Stimulated activated CD4-positive, alpha-beta T cell treated with anti-CD3 and anti-CD28 coated beads, Interleukin-15, amount 100 ng/mL, for 1 hour (primary cell): ENCODE measurements at regions not wholly inside any gene's neighbourhood (a gene's known extent, or its start where the extent isn't known, plus 50 kb on each side); places are given as distances from the start of the nearest gene placed in this dataset.

Source experiments
- DNase-seq, 2 donors: peaks; one replicate each; pipeline ENCODE4 v3.0.0-alpha.2; 2020; ENCODE audit warnings: low read depth in 1 of 2, low spot score in 1 of 2

DNA sequence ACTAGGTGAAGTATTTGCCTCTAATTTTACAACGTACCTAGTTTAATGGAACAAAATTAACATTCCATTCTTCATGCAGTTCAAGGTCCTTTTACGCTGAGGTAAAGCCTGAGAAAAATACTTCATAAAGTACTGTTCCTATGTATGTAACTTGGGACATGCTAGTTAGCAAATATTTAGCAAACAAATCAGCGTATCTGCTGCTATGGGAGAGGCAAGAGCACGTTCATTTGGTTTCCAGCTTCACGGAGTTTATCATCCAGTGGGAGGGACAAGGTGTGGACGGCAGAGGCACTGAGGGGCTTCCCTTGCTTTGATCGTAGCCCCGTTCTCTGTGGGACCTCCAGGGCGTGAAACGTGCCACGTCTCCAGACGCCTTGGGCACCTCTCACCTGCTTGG, 248.8 kb downstream of the IRS2 start:
- no peak for DNase-seq

DNA sequence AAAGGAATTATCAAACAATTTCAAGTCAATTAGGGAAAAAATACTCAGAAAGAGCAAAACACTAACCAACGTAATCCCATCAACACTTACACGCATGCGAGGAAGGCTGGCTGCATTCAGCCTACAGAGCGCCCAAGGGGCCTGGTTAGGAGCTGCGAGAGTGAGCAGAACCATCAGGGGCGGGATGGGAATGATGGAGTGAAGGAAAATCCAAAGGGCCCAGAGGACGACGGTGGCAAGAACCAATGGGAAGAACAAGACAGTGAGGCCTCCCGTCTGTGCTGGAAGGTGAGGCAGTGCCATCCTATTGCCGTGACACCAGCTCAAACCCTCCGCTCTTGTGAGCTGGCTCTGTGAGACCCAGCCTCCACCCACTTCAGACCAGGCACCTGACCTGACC, 253.0 kb downstream of the IRS2 start:
- DNase-seq = no peak

- DNase-seq = no peak
Measured at GRCh38 chr13:109529964-109530363, 256.4 kb downstream of the IRS2 start.

DNA sequence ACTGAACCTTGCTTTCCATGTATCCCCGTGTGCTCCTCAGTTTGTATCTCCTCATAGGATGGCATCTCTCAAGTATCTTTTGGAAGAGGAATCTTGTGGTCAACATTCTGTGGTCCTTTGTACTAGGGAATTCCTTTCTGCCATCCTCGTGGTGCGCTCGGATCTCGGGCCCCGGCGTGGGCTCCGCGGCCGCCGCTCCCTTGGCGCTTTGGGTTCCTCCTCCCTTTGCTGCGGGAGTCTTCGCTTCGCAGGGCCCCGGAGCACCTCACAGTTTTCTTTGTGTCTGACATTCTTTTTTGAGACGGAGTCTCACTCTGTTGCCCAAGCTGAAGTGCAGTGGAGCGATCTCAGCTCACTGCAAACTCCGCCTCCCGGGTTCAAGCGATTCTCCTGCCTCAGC, 264.7 kb downstream of the IRS2 start:
- no peak for DNase-seq

DNA sequence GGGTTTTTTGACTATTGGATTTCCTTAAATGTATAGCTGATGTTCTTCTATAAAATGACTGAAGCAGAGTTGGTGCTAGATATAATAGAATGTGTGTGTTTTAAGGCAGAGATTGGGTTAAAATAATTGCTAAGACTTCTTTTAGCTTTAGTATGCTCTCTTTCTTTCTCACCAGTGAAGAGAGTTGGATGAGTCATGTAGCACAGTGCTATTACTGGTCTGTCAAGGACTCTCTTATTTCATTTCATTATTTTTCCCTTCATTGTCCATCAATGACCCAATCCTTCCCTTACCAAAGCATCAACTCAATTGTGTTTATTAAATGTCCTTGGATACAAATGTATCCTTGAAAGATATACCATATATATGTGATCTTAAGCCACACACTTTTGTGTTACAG, 268.9 kb downstream of the IRS2 start:
- DNase-seq = no peak

GRCh38 chr13:109516186-109516585, 270.2 kb downstream of the IRS2 start:
- DNase-seq = no peak

GRCh38 chr13:109510013-109510412, 276.4 kb downstream of the IRS2 start:
- DNase-seq = no peak

DNA sequence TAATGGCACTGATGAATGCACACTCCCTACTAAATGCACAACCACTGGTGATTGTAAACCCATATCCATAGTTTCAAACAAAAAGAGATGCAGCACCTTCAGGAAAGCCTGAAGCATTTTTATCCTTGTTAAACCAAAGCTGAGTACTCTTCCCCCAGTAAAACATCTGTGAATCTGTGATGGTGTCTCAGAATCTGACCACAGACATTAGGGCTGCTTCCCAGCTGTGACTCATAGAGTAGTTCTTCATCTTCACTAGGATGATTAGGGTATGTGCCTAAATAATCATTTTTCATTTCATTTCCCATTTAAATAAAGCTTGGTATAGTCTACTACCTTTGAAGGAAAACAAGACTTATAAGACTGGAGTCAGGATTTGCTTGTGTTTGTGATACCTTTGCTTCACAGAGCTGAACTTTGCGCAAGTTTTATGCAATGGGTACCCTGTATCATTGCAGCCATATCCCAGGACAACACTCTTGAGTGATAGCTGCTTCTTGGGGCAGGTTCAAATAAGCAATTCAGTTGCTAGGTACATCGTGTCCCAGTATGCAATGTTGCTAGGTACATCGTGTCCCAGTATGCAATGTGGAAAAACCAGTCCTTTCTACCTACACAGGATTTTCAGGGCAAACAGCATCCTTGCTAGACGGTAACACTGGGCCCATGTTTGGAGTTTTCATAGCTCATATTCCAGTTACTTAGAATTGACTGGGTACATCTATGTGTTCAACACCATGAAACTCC, 277.1 kb downstream of the IRS2 start:
- no peak for DNase-seq

DNA sequence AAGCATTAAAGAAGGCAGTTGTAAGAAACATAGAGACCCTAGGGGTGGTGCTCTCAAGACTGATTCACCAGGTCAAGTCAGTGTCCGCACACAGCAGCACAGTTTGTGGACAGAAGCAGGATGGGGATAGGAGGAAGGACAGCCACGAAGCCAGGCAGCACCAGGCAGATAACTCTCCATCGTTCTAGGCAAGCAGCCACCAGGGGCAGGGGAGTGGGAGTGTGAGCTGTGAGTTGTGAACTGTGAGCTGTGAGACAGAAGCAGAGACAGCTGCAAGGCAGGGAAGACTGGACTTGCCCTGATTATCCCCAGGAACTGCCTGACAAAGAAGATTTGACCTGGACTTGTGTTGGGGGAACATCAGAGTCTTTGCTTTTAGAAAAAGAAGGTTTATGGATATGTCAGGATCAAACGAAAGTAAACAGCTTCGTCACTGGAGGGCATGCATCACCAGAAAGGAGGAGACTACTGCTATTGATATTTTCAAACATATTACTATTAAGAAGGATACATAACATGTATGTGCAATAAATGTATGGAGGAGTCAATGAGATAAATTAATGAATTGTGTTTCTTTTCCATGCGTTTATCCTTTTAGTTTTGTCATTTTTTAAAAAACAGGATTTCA, 286.1 kb downstream of the IRS2 start:
- no peak for DNase-seq

DNA sequence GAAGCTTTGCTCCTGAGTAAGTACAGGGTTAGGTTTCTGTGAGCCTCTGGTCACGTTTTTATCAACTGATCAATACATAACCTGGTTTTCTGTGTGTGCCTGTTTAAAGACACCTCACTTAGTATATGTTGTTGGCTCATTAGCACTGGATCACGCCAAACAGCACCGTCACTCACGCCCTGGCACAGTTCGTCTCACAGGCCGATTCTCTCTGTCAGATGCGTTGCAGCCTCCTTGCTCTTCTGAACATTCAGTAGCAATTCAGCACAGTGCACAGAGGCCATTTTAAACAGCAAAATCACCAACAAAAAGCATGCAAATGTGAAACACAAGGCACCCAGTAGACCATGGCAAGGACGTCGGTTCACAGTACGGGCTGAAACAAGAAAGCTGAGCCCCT, 288.5 kb downstream of the IRS2 start:
- no peak for DNase-seq

GRCh38 chr13:109496216-109496615, 290.2 kb downstream of the IRS2 start:
- no peak for DNase-seq

GRCh38 chr13:109494925-109495369, 291.4 kb downstream of the IRS2 start:
- DNase-seq = no peak

- no peak for DNase-seq
Measured at GRCh38 chr13:109485136-109485794, 301.1 kb downstream of the IRS2 start.

- no peak for DNase-seq
Measured at GRCh38 chr13:109483284-109483683, 303.1 kb downstream of the IRS2 start.

DNA sequence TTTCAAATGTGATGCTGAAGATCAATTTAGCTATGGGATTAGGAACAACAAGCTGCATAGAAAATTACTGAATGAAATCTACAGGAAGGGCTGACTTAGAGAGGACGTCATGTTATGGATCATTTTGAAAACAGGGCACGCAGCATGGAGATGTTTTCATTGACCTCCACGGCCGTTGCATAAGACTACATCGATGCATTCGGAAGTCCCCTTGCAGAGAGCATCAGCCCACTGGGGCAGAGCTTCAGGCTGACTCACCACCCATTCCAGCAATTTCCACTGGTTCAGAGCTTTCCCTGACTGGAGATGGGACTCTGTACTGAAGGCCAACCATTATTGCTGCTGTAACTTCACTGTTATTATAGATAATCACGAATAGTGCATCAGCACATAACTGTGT, 305.3 kb downstream of the IRS2 start:
- no peak for DNase-seq

DNA sequence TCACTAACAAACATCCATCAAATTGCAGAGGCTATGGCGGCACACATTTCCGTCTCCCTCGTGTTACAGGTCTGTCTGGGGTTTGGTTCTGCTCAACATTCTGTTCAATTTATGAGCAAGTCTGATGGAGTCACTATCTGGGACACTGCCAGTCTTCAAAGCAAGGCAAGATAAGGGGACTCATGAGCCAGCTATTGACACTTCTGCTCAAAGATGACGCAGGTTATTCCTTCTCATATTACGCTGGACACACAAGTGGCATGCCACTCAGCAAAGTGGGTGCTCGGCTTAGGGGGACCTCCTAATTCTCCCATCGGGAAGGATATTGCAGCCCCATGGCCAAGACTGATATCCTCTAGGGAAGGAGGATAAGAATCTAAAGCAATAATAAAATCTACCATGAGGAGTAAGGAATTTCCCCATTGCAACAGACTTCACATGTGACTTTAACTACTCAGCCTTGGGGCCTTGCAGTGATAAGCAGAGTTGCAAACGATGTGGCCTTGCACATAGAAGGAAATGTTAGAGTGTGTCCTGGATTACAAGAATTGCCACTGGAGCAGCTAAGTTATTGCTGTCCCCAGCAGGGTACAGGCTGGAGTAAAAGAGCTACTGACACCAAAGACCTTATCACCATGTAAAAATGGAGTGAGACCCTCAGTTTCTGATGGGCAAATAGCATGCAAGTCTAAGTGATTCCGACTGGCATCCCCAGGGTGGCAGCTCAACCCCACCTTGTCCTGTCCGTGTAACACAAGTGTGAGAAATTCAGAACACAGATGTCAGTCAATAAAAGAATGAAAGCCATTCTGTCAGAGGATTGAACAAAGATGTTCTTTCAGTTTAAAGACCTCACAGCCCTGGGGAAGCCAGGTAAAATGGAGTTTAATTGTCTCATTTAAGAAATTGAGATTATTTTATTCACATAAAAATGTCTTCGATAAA, 306.1 kb downstream of the IRS2 start:
- DNase-seq = no peak

- DNase-seq = no peak
Measured at GRCh38 chr13:109479534-109479933, 306.8 kb downstream of the IRS2 start.

GRCh38 chr13:109476001-109476400, 310.4 kb downstream of the IRS2 start:
- DNase-seq = no peak

DNA sequence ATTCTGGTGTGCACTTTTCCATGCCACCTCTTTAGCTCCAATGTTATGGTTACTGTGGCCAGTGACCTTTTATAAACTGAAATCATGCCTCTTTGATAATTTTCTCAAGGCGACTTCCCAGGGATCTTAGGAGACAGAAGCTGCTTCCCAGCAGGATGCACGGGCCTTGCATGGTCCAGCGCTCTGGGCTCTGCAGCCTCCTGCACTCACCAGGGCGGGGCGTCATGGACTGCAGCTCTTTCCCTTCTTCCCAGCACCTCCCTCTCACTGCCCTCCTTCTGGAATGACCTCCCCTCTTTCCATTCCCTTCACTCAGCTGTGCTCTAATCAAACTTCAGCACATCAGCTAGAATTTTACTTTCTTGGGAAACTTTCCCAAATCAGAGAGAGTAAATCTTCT, 318.3 kb downstream of the IRS2 start:
- no peak for DNase-seq

- DNase-seq = no peak
Measured at GRCh38 chr13:109465148-109465547, 321.2 kb downstream of the IRS2 start.

GRCh38 chr13:109454167-109454917, 332.0 kb downstream of the IRS2 start:
- DNase-seq = no peak
